ENCODE measurements at regions not wholly inside any gene's neighbourhood (a gene's known extent, or its start where the extent isn't known, plus 50 kb on each side); places are given as distances from the start of the nearest gene placed in this dataset.

GRCh38 chr13:29952245-29952644 lies 101.8 kb upstream of the UBL3 start:
- TF ChIP-seq CTCF (IDR thresholded peaks at IDR 0.05) (no peak), REST (IDR thresholded peaks at IDR 0.05; ENCODE audit: insufficient read depth in 1 of 2, low read depth in 2 of 2, low read length in 1 of 2) (no peak), POLR2AphosphoS5 (IDR thresholded peaks at IDR 0.05; ENCODE audit: low read depth, low read length) (no peak), SIN3A (IDR thresholded peaks at IDR 0.05; ENCODE audit: borderline replicate concordance, insufficient read depth, low read depth, low read length) (no peak)
